GM21423 (cell line): ENCODE measurements at regions not wholly inside any gene's neighbourhood (a gene's known extent, or its start where the extent isn't known, plus 50 kb on each side); places are given as distances from the start of the nearest gene placed in this dataset.
A peak's percentile ranks its signal among the peaks of the same experiment; 100 is the strongest.

ENCODE experiments used
- ATAC-seq: cut with Tn5 transposase; IDR thresholded peaks from one replicate; pipeline ENCODE4 v1.9.1; 2021; ENCODE audit warnings: mild to moderate bottlenecking, moderate library complexity; ENCODE audit not compliant: unreplicated experiment

DNA sequence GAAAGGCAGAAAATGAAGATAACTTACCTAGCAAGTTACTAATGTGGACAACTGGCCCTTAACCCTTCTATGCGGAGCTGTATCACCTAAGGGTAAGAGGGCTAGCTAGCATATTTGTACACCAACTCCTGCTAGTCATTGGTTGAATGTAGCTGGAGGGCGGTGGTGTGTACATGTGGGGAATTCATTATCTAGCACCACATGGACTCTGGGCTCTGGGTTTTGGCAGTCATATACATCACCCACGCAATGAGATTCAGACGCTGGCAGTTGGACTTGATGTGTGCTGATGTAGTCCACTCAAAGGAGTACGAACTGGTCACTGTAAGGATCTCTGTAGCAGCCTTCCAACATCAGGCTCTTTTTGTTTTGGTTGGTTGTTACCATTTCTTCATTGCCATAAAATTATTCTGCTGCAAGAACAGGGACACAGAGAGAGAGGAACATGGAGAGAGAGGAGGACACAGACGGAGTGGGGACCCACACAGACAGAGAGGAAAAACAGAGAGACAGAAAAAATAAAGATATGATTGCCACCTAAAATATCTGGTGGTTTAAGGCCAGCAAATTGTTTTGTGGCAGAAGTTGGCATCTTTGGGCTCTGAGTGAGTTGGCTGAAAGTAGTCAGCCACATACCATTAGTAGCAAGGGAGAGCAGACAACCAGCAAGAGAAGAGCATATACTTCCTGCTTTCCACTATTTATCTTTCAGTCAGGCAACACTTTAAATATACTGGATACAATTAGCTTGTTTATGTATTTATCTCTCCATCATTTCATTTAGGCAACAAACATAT, 76.7 kb upstream of the MTPN start:
- ATAC-seq = no peak

DNA sequence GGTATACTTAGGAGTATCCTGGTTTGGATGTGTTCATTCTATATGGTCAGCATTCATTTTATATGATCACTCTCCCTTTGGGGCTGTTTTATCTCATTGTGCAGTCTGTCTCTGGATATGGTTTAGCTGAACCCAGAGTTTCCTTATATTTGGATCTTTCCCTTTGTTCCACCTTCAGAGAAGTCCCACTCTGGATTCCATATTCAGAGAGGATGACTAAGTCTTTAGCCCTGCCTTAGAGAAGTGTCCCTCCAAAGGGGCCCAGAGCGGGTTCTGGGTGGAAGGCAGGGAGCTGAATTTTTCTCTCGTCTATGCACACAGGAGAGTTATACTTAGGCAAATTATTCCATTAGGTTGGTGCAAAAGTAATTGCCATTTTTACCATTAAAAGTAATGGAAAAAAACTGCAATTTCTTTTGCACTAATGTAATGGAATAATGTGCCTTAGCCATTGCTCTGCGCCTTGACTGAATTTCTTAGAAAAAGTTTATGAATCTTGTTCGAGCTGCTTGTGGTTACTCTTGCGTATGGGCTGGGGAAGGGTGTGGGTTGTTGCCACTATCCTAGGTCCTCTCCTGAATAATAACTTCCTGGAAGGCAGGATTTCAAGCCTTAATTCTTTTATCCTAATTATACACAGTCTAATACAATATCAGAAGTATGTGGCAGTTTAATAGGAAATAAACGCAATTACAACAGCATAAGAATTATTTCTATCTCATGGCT, 74.2 kb upstream of the MTPN start:
- ATAC-seq = no peak

DNA sequence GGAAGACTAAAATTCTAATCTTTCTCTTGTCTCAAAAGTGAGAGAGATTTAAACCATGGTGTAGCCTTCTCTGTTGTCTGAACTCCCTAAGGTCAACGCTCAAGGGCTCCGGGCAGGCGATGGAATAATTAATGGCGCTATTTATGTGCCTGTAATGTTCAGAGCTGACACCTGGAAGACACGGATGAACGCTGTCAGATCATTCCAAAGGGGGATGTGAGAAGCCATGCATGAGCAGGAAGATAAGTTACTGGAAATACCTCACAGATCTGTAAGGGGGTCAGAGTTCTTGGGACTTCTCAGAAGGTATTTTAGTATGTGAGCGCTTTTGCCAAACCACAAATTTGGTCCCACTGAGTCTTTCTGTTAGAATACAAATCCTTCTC, 73.3 kb upstream of the MTPN start:
- ATAC-seq = no peak

DNA sequence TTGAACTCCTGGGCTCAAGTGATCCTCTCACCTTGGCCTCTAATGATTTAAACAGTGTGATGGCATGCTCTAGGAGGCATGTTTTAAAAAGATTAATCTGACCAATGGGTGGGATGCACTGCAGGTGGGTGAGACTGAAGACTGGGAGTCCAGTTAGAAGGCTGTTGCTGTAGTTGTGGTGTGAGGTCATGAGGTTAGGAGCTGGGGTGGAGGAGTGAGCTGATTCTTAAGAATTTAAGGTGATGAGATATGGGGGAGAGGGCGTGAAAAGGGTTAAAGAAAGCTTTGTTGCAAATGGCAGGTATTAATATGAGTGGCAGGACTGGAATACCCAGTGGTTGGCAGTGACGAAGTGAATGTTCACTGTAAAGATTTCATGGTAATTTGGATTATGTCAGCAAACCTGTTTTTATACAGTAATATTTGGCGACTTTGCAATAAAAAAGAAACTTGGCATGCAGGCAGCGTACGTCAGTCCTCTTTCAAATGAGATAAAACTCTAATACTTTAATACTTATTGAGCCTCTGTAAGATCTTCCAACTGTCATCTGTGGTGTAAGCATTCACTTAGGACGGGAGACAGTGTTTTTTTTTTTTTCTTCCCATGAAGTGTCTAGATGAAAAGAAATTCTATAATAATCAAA, 72.8 kb upstream of the MTPN start:
- ATAC-seq = no peak

DNA sequence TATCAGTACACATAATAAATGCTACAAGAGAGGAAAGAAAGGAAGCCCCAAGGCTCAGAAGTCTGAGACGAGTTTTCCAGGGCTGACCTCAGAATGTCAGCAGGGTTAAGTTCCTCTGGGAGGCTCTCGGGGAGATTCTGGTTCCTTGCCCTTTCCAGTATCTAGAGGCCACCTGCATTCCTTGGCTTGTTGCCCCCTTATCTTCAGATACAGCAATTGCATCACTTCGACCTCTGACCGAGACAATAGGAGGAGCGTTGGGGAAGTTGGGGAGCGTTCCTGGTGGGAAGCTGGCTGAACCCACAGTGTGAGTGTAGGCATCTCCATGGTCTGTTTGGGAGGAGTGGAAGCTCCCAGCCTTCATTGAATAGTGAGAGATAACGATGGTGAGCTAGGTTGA, 72.0 kb upstream of the MTPN start:
- no peak for ATAC-seq

DNA sequence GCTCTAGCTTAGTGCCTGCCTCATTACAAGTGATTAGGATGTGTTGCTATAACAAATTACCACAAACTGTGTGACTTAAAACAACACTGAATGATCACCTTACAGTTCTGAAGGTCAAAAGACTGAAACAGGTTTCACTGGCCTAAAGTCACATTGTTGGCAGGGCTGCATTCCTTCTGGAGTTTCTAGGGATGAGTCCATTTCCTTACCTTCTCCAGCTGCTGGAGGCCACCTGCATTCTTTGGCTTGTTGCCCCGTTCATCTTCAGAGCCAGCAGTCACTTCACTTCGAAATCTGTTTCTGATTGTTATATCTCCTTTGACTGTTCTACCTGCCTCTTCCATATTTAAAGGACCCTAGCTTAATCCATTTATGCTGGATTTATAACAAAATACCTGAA, 69.4 kb upstream of the MTPN start:
- ATAC-seq = no peak

DNA sequence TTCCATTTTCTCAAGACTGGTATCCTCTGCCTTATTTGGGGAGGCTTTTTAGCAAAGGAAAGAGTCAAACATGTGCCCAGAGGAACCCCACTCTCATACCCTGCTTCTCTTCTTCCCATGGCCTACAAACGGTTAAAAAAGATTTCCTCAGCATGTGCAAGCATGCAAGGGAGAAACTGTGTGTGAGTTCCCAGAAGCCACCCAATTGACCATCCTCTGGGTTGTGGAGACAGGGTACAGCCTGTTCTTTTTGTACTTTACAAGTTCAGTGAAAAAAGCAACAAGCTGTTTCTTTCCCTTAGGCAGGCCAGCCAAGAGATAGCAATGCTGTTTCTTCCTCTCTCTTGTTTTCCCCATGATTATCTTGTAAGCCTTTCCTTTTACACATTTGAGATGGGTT, 68.8 kb upstream of the MTPN start:
- ATAC-seq = no peak

DNA sequence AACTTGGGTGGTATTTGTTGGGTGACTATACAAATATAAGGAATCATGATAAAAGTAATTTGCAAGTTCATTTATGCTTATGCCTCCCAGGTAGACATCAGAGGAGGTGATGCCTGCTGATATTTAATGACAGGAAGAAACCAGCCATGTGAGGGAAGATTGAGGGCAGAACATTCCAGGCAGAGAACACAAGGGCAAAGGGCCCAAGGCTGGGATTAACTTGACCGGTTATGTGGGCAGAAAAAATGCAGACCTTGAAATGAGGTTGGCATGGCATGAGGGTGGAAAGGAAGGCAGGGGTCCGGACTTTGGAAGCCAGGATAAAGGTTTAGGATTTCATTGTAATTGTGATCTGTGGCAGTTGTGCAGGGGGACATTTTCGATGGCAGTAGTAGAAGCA, 68.0 kb upstream of the MTPN start:
- no peak for ATAC-seq

DNA sequence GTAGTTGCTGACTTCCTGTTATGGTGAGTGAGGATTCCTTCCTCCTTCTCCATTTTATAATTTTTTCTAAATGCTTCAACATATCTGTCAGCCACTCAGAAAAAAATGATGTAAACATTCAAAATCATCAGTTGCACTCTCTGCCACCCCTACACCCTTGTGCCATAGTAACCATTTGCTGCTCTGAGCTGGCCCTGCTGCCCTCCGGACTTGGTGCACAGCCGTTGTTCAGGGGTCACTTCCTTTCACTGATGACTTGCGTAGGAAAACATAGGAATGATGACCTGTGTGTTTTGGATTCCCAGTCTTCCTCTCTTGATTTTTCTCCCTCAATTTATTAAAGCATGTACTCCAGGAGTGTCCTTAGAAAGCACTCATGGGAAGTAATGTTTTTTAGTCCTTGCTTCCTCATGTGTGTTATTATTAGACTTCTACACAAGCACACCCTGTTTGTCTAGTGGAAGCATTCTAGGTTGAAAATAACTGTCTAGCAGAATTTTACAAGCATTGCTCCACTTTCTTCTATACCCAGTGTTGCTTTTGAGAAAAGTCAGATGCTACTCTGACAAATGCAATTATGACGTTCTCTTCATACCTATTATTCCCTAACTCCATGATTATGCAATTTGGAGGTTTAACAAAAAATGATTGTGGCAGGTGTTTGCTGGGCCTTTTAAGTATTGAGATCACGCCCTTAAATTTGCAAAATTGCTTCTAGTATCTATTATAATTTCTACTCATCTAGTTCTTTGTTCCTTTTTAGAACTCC, 62.6 kb upstream of the MTPN start:
- no peak for ATAC-seq

DNA sequence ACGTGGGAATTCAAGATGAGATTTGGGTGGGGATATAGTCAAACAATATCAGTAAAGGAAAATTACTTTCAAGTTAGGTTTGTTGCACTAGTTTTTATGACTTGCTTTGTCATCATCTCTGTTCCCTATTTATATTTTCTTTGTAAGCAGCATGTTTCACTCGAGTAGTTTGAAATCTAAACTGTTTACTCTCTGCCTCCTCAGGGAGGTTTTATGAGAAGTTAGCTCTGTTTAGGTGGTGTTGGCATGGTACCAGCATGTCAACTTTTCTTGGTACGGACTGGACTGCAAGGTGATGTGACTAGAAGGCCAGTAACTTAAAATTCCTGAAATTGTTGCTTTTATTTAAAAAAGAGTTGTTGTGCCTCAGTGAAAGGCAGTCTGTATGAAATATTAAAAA, 59.2 kb upstream of the MTPN start:
- ATAC-seq = no peak

DNA sequence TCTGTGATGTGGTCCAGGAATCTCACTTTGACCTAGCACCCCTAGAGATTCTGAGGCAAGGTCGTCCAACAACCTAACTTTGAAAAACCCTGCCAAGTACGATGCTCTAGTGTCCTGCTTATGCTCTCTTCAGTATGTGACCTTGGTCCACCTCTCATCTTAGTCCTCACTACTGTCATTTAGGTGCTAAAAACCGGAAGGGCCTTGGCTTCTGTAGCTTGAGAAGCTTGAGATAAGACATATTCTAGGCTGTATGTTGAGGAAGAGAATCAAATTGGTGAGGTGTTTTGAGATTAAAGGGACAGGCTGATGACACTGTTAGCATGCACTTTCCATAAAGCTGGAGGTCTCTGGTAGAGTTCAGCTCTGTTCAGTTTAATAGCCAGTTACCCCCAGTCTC, 57.0 kb upstream of the MTPN start:
- ATAC-seq = no peak

DNA sequence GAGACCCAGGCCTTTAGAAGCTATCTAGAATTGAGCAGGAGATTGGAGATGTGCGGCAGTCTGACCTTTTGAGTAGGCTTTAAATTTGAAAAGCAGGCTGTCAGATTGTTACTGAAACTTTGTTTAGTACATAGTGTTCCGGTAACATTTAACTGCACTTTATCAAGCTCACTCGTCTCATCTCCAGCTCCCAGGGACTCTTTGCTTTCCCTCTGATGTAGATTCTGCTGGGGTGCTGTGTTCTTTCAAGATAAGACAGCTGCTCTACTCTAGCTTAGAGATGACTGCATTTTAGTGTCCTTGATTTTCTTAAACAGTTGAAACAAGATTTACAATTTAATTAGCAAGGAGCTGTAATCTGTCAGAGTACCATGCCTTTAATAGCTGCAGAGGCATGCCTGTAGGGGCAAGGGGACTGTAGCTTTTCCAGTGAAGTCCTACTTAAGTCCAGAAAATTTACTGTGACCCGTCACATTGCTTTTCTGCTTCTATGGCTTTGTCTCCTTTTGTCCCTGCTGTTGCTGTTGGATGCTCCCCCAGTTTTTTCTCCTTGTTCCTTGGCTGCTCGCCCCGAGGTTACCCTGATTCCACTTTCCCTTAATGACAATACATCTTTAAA, 56.4 kb upstream of the MTPN start:
- ATAC-seq = no peak

DNA sequence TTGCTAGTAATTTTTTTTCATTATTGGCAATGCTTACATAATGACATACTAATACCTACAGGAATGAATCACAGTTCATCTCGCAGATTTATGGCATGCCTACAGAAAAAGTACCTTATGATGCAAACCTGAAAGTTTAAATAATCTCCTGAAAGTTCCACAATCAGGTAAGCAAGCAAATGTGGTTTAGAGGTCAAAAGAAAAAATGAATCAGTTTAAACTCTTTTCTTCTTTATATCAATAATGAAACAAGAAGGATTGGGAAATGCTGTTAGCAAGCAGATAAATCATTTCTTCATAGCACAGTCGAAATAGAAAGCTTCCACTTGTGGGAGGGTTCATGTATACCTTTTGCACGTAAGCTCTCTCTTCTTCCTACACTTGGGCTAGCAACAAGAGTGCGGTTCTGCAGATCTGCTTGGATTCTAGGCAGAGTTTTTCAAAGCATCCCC, 53.7 kb upstream of the MTPN start:
- peak; percentile 83 for ATAC-seq

DNA sequence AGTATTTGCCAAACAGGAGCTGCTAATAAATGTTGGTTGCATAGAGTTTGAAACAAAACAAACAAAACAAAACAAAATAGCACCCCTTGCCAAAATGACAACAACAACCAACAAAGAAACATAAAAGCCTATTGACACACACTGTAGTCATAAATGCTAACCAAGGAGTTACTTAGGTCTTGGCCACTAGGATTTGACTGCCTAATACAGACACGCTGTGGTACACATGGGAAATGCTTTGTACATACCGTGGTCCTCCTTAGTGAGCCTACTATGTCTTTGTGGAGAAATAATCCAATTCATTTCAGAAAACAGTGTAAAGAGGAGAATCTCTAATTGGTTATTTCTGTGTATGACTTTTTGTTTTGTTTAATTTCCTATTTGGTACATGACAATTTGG, 53.2 kb upstream of the MTPN start:
- no peak for ATAC-seq

DNA sequence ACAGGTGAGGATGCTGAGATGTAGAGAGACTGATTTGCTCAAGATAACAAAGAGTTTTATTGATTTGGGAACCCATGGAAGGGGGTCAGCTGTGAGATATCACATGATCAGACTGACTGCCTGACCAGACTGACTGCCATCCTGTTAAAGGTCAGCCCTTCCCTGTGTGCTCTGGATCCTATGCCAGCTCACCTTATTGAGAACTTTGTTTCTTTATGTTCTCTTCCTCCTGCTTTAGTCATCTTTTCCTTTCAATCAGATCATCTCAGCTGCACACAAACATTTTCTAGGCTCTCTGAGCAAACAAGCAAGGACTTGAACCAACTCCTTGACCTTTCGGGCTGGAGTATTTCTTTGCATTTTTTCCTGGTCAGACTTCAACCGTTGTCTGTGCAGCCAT, 50.0 kb upstream of the MTPN start:
- ATAC-seq = no peak
